Stimulated activated CD4-positive, alpha-beta T cell treated with anti-CD3 and anti-CD28 coated beads, Interleukin-15, amount 100 ng/mL, for 48 hours (primary cell): ENCODE measurements at regions not wholly inside any gene's neighbourhood (a gene's known extent, or its start where the extent isn't known, plus 50 kb on each side); places are given as distances from the start of the nearest gene placed in this dataset.
"Not testable (repeated sequence)": the region's sequence is repeated elsewhere in the genome, so short reads cannot be mapped to it uniquely, and the experiment has no call there.

Experiments
- DNase-seq, 2 donors: peaks; one replicate each; pipeline ENCODE4 v3.0.0-alpha.2; 2020; ENCODE audit warnings: low read depth in 2 of 2

GRCh38 chr10:2790396-2791188 is 276.8 kb upstream of the PFKP start:
- DNase-seq = no peak

- DNase-seq = no peak
Measured at GRCh38 chr10:2786251-2786650, 281.1 kb upstream of the PFKP start.

DNA sequence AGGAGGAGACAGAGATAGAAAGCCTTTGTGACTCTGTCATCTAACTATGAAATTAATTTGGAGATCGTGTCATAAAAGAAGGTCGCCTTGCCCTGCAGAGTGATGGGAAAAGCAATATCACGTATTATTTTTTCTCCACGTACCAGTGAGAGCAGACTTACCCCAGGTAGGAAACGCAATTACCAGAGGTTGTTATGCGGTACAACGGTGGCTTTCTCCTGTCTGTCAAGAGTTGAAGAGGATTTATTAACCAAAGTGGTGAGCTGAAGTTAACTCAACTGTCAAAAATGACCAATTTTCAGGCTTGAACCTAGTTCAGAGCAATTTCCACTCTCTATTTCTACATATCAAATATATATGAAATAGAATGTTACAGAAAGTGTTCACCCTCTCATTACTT is 282.6 kb upstream of the PFKP start:
- DNase-seq = no peak

DNA sequence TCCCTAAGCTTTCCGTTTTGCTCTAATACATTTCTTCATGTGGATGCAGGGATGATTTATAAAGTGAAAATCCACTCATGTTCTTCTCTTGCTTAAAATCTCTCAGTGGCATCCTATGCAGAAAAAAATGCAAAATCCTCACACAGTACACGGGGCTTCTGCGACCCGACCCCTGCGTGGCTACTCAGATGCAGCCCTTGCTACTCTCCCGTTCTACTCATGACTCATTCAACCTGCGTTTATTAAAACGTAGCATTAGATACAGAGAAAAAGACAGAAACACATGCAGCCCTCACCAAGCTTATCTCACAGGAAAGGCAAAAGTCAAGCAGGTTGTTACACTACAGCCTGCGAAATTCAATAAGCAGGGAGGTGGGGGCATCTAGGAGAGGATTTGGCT is 284.4 kb upstream of the PFKP start:
- no peak for DNase-seq

DNA sequence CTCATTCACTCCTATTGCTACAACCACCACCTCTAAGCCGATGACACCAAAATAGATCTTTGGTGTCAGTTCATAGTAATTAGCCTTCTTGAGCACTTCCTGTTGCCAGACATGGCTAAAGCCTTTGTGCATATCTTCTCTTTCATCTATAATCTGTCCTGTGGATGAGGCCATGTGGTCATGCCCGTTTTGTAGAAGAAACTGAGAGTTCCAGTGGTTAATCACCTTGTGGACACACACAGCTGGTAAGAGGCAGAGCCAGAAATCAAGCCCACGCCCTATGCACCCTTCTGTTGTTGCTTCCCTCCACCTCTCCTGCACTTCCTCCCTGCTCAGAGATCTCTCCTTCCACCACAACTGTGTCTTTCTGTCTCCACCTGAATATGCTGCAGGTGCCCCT is 285.1 kb upstream of the PFKP start:
- no peak for DNase-seq

GRCh38 chr10:2777666-2778355 is 289.5 kb upstream of the PFKP start:
- DNase-seq = no peak

DNA sequence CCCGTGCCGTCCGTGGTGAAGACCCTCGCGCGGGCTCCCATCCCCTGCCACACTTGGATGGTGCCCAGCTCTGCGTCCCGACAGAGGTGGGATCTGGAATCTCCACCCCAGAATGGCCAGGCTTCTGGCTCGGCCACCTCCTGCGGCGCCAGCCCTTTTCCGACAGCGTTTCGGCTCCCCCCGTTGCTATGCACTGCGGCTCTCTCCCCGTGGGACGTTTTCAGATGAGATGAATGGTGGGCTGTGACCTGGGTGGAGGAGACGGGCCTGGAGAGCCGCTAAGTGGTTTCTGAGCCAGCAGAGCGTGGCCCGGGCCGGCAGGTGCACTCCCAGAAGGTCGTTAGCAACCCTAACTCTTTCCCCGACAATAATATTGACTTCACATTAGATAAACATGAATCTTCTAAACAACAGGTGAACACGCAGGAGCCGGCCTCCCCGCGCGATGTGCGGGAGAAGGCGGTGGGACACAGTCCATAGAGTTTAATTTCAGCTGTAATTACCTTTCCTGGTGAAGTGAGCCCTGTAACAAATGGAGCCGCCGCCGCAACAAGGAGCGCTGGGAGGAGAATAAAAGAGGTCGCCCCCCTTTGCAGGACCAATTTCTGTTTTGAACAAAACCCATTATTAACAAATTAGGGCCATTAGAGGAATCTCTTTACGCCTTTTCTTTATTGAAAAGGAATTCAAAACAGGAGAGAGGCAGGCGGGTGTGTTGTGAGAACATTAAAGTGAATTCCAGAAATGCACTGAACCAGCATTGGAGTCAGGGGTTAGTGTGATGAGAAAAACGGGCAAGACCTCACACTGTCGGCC is 294.3 kb upstream of the PFKP start:
- no peak for DNase-seq

- no peak for DNase-seq
Measured at GRCh38 chr10:2772135-2772534, 295.2 kb upstream of the PFKP start.

DNA sequence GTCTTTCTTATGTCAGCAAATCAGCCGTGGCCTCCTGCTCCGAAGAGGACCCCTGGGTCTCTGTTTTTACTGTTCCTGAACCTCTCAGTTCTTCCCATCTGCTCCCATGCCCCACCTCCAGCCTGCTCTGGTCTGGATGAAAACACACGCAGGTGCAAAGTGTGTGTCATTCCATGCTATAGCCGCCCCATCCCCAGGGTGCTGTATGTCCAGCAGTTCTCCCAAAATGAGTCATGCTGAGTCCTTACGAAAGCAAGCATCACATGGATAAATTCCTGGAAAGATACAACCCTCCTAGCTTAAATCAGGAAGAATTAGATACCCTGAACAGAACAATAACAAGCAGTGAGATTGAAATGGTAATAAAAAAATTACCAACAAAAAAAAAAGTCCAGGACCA is 300.1 kb upstream of the PFKP start:
- DNase-seq = not testable (repeated sequence)

DNA sequence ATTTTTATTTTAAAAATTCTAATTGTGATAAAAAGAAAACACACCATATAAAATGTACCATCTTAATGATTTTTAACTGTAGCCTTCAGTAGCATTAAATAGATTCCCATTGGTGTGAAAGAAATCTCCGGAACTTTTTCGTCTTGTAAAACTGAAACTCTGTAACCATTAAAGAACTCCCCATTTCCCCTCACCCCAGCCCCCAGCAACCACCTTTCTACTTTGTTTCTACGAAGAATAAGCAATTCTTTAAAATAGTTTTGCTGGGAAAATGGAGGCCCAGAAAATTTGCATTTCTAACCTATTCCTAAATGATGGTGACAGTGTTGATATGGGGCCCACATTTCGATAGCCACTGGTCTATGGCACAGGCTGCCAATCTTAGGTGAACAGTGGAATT is 305.4 kb upstream of the PFKP start:
- no peak for DNase-seq

DNA sequence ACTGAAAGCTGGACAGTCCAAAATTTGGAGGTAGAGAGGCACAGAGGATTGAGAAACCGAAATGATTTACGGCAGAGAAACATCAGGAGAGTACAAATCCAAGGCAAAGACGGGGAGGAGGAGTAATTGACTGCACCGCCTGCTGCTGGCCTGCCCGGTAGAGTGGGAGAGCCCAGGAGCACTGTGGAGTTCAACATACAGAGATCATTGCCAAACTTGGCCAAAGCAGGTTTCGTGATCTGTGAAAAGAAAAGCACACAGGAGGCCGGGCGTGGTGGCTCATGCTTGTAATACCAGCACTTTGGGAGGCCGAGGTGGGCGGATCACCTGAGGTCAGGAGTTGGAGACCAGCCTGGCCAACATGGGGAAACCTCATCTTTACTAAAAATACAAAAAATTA is 306.0 kb upstream of the PFKP start:
- no peak for DNase-seq

DNA sequence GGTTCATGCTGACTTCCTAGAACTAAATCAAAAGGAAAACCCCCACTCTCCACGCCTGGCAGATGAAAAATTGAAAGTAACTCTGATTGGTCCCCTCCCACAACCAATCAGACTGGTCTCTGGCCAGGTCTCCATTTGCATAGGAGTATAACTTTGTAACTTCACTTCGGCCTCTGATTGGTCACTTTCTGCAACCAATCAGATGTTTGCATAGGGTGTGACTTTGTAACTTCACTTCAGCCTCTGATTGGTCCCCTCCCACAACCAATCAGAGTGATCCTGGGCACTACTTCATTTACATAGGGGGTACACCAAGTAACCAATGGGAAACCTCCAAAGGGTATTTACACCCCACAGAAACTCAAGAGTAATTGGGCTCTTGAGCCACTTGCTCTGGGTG is 306.6 kb upstream of the PFKP start:
- no peak for DNase-seq

GRCh38 chr10:2759233-2759632 is 308.1 kb upstream of the PFKP start:
- DNase-seq = no peak

DNA sequence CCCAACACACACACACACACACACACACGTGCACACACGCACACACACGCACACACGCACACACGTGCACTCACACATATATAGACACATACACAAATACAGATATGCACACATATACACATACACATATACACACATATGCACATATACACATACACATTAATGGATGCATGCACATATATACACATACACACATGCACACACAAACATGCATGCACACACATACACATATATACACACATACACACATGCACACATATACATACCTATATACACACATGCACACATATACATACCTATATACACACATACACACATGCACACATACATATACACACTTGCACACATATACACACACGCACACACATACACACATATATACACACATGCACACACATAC is 312.4 kb upstream of the PFKP start:
- DNase-seq = no peak

GRCh38 chr10:2748287-2748686 is 319.1 kb upstream of the PFKP start:
- DNase-seq = no peak

DNA sequence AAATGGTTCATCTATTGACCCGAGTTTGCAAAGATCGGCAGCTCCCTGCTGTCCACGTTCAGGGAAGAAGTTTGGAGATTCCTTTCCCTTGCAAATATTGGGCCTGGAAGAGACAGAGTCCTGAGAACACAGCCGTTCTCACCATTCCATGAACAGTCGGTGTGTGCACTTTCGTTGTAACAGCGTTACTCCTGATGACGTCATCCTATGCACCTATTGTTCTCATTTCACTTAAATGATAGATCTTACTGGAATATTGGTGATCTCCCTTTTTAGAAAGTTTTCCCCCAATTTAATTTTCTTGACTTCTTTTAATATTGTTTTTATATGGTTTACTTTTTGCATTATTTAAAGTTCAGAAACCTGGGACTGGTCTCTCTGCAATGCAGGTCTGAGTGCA is 320.7 kb upstream of the PFKP start:
- DNase-seq = no peak

DNA sequence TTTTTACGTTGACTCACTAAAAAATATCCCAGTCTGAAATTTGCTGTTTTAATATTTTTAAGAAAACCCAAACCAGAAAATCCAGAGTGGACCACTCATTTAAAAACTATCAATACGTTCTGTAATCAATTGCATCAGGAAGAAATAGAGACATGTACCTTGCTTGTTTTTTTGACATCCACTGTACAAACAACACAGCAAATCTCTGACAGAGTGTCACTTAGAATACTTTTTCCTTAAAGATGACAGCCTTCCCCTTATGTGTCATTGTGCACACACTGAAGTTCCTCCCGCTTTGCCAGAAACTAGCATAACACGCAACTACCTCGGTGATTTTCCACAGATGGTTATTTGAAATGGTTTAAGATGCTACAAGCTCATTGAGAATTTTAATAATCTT is 321.7 kb upstream of the PFKP start:
- DNase-seq = no peak

DNA sequence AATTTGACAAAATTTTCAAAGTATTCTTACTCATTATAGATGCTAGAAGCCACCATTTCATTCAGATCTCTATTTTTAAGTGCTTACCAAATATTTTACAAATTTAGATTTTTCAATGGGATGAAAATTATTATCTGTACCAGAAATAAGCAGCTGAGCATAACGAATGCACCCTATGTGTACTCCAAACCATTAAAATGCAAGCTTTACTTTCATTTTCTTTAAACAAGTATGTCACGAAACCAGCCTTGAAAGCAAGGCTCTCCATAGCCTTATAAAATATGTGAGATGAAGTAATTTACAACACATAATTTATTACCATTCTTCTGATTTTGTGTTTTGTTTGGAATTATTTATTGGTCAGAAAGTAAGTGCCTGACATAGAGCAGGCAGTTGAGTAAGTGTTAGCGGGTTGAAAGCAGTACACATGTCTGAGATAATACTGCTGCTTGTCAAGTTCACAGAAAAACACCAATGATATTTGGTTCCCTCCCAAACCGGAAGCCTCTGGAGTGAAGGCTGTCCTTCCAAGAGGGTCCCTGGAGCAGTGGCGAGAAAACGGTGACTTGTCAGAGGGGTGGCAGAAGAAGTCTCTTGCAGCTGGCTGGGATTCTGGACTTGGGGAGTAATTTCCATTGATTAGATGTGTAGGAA is 322.7 kb upstream of the PFKP start:
- DNase-seq = no peak

DNA sequence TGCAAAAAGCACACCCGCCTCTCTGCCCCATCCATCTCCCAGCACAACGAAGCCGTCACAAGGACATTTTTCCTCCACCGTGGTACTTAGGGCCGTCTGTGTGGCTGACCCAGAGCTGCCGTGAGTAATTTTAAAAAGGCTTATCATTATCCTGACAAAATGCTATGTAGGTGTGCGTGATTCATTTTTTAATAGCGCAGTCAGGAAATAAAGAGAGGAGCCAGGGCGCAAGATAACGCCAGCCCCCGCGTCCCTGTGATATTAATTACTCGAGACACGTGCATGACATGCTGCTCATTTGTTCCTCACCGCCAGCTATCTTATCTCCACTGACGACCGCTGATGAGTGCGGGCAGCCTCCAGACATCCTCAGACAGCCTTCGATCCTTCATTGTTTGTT is 332.7 kb upstream of the PFKP start:
- no peak for DNase-seq

- DNase-seq = no peak
Measured at GRCh38 chr10:2733278-2733963, 333.9 kb upstream of the PFKP start.

- DNase-seq = no peak
Measured at GRCh38 chr10:2731940-2732339, 335.4 kb upstream of the PFKP start.

- DNase-seq = no peak
Measured at GRCh38 chr10:2729197-2729596, 338.2 kb upstream of the PFKP start.
